ENCODE measurements at regions not wholly inside any gene's neighbourhood (a gene's known extent, or its start where the extent isn't known, plus 50 kb on each side); places are given as distances from the start of the nearest gene placed in this dataset.

- DNase-seq (ENCODE audit: low read depth in 2 of 2) = no peak
These were observed 74.7 kb upstream of the CLDN14 start for GRCh38 chr21:36554411-36555157.

- no peak for DNase-seq (ENCODE audit: low read depth in 2 of 2)
These were observed 75.4 kb upstream of the CLDN14 start for GRCh38 chr21:36555199-36555800.

- DNase-seq (ENCODE audit: low read depth in 2 of 2) = no peak
These were observed 77.4 kb upstream of the CLDN14 start for GRCh38 chr21:36557316-36557715.

GRCh38 chr21:36560933-36561575, 81.1 kb upstream of the CLDN14 start:
- no peak for DNase-seq (ENCODE audit: low read depth in 2 of 2)

GRCh38 chr21:36563341-36563926, 83.5 kb upstream of the CLDN14 start:
- DNase-seq (ENCODE audit: low read depth in 2 of 2) = no peak

- no peak for DNase-seq (ENCODE audit: low read depth in 2 of 2)
These were observed 84.7 kb upstream of the CLDN14 start for GRCh38 chr21:36564647-36565046.

GRCh38 chr21:36565540-36565939, 85.6 kb upstream of the CLDN14 start:
- no peak for DNase-seq (ENCODE audit: low read depth in 2 of 2)

- no peak for DNase-seq (ENCODE audit: low read depth in 2 of 2)
These were observed 86.7 kb upstream of the CLDN14 start for GRCh38 chr21:36566644-36567043.

GRCh38 chr21:36567216-36567885, 87.4 kb upstream of the CLDN14 start:
- DNase-seq (ENCODE audit: low read depth in 2 of 2) = no peak

- DNase-seq (ENCODE audit: low read depth in 2 of 2) = no peak
These were observed 89.6 kb upstream of the CLDN14 start for GRCh38 chr21:36569511-36569910.

GRCh38 chr21:36571556-36571955, 91.6 kb upstream of the CLDN14 start:
- no peak for DNase-seq (ENCODE audit: low read depth in 2 of 2)

- DNase-seq (ENCODE audit: low read depth in 2 of 2) = no peak
These were observed 92.1 kb upstream of the CLDN14 start for GRCh38 chr21:36572039-36572438.

GRCh38 chr21:36575306-36575705, 95.4 kb upstream of the CLDN14 start:
- no peak for DNase-seq (ENCODE audit: low read depth in 2 of 2)

- DNase-seq (ENCODE audit: low read depth in 2 of 2) = no peak
These were observed 96.5 kb upstream of the CLDN14 start for GRCh38 chr21:36576441-36576840.

- no peak for DNase-seq (ENCODE audit: low read depth in 2 of 2)
These were observed 100.0 kb upstream of the CLDN14 start for GRCh38 chr21:36579898-36580297.

GRCh38 chr21:36582271-36582670, 102.3 kb upstream of the CLDN14 start:
- DNase-seq (ENCODE audit: low read depth in 2 of 2) = no peak

- no peak for DNase-seq (ENCODE audit: low read depth in 2 of 2)
These were observed 103.7 kb upstream of the CLDN14 start for GRCh38 chr21:36583591-36583990.

GRCh38 chr21:36584980-36585940, 105.3 kb upstream of the CLDN14 start:
- DNase-seq (ENCODE audit: low read depth in 2 of 2) = no peak

GRCh38 chr21:36587388-36587787, 107.5 kb upstream of the CLDN14 start:
- no peak for DNase-seq (ENCODE audit: low read depth in 2 of 2)

GRCh38 chr21:36589352-36589971, 109.5 kb upstream of the SIM2 start:
- peak; percentile 18 to 24 for DNase-seq (ENCODE audit: low read depth in 2 of 2)
